ENCODE measurements at regions not wholly inside any gene's neighbourhood (a gene's known extent, or its start where the extent isn't known, plus 50 kb on each side); places are given as distances from the start of the nearest gene placed in this dataset.

GRCh38 chr1:213440766-213441165, 389.7 kb downstream of the RPS6KC1 start:
- DNase-seq (ENCODE audit: low spot score) = no peak
- H3K27ac Mint-ChIP-seq (ENCODE audit: unreplicated experiment) = no peak overlapping the region

GRCh38 chr1:213443415-213443814, 392.4 kb downstream of the RPS6KC1 start:
- Mint-ChIP-seq H3K9me3 (ENCODE audit: unreplicated experiment) (no peaks in the 10 kb centered on the region), H3K4me3 (ENCODE audit: unreplicated experiment) (no peak overlapping the region), H3K4me1 (ENCODE audit: unreplicated experiment) (peaks cover 5% of the 10 kb centered on the region), H3K27me3 (ENCODE audit: unreplicated experiment) (peaks cover 3% of the 10 kb centered on the region), H3K27ac (ENCODE audit: unreplicated experiment) (no peak overlapping the region), H3K36me3 (ENCODE audit: low read depth, unreplicated experiment) (no peaks in the 10 kb centered on the region)
- DNase-seq (ENCODE audit: low spot score) = no peak
- TF ChIP-seq CTCF (IDR thresholded peaks at IDR 0.05; ENCODE audit: unreplicated experiment) = no peak

More at GRCh38 chr1:213440766-213441165, 389.7 kb downstream of the RPS6KC1 start:
- H3K4me3 Mint-ChIP-seq (ENCODE audit: unreplicated experiment) = no peak overlapping the region
- peaks cover 3% of the 10 kb centered on the region for H3K27me3 Mint-ChIP-seq (ENCODE audit: unreplicated experiment)
- no peaks in the 10 kb centered on the region for H3K36me3 Mint-ChIP-seq (ENCODE audit: low read depth, unreplicated experiment)
- TF ChIP-seq CTCF (IDR thresholded peaks at IDR 0.05; ENCODE audit: unreplicated experiment) = no peak
- H3K4me1 Mint-ChIP-seq (ENCODE audit: unreplicated experiment) = peaks cover 6% of the 10 kb centered on the region
- no peaks in the 10 kb centered on the region for H3K9me3 Mint-ChIP-seq (ENCODE audit: unreplicated experiment)

GRCh38 chr1:213444224-213444623, 393.2 kb downstream of the RPS6KC1 start:
- no peak for DNase-seq (ENCODE audit: low spot score)
- no peak for TF ChIP-seq CTCF (IDR thresholded peaks at IDR 0.05; ENCODE audit: unreplicated experiment)
- Mint-ChIP-seq H3K27ac (ENCODE audit: unreplicated experiment) (no peak overlapping the region), H3K4me1 (ENCODE audit: unreplicated experiment) (peaks cover 5% of the 10 kb centered on the region), H3K4me3 (ENCODE audit: unreplicated experiment) (no peak overlapping the region), H3K36me3 (ENCODE audit: low read depth, unreplicated experiment) (no peaks in the 10 kb centered on the region), H3K9me3 (ENCODE audit: unreplicated experiment) (no peaks in the 10 kb centered on the region), H3K27me3 (ENCODE audit: unreplicated experiment) (peaks cover 3% of the 10 kb centered on the region)

- Mint-ChIP-seq H3K4me1 (ENCODE audit: unreplicated experiment) (peaks cover 5% of the 10 kb centered on the region), H3K27ac (ENCODE audit: unreplicated experiment) (no peak overlapping the region), H3K36me3 (ENCODE audit: low read depth, unreplicated experiment) (no peaks in the 10 kb centered on the region), H3K9me3 (ENCODE audit: unreplicated experiment) (no peaks in the 10 kb centered on the region), H3K27me3 (ENCODE audit: unreplicated experiment) (peaks cover 2% of the 10 kb centered on the region), H3K4me3 (ENCODE audit: unreplicated experiment) (no peak overlapping the region)
- no peak for DNase-seq (ENCODE audit: low spot score)
- no peak for TF ChIP-seq CTCF (IDR thresholded peaks at IDR 0.05; ENCODE audit: unreplicated experiment)
Measured at GRCh38 chr1:213446496-213446895, 395.5 kb downstream of the RPS6KC1 start.

- H3K9me3 Mint-ChIP-seq (ENCODE audit: unreplicated experiment) = no peaks in the 10 kb centered on the region
- no peak overlapping the region for H3K4me3 Mint-ChIP-seq (ENCODE audit: unreplicated experiment)
- DNase-seq (ENCODE audit: low spot score) = no peak
- H3K36me3 Mint-ChIP-seq (ENCODE audit: low read depth, unreplicated experiment) = no peaks in the 10 kb centered on the region
- no peak overlapping the region for H3K27ac Mint-ChIP-seq (ENCODE audit: unreplicated experiment)
- peaks cover 2% of the 10 kb centered on the region for H3K27me3 Mint-ChIP-seq (ENCODE audit: unreplicated experiment)
- H3K4me1 Mint-ChIP-seq (ENCODE audit: unreplicated experiment) = peaks cover 5% of the 10 kb centered on the region
- TF ChIP-seq CTCF (IDR thresholded peaks at IDR 0.05; ENCODE audit: unreplicated experiment) = no peak
Measured at GRCh38 chr1:213448360-213448759, 397.3 kb downstream of the RPS6KC1 start.

Data from endothelial cell (in vitro differentiated cells).